Stimulated activated CD4-positive, alpha-beta T cell treated with anti-CD3 and anti-CD28 coated beads, Interleukin-12 subunit alpha, Interleukin-12 subunit beta, amount 100 ng/mL, for 4 hours (primary cell): ENCODE measurements at regions not wholly inside any gene's neighbourhood (a gene's known extent, or its start where the extent isn't known, plus 50 kb on each side); places are given as distances from the start of the nearest gene placed in this dataset.
"Not testable (repeated sequence)": the region's sequence is repeated elsewhere in the genome, so short reads cannot be mapped to it uniquely, and the experiment has no call there.

ENCODE experiments used
- DNase-seq: peaks from one replicate; pipeline ENCODE4 v3.0.0-alpha.2; 2020

- no peak for DNase-seq
These were observed 588.9 kb upstream of the TMEFF2 start for GRCh38 chr2:192783643-192784042.

- no peak for DNase-seq
These were observed 580.9 kb upstream of the TMEFF2 start for GRCh38 chr2:192775459-192776262.

- DNase-seq: no peak
These were observed 580.3 kb upstream of the TMEFF2 start for GRCh38 chr2:192775011-192775410.

- no peak for DNase-seq
These were observed 578.3 kb upstream of the TMEFF2 start for GRCh38 chr2:192773044-192773443.

GRCh38 chr2:192749611-192750200 is 555.0 kb upstream of the TMEFF2 start:
- DNase-seq: no peak

GRCh38 chr2:192741889-192742288 is 547.2 kb upstream of the TMEFF2 start:
- DNase-seq: no peak

- DNase-seq: no peak
These were observed 540.7 kb upstream of the TMEFF2 start for GRCh38 chr2:192735447-192735846.

GRCh38 chr2:192729369-192729768 is 534.6 kb upstream of the TMEFF2 start:
- no peak for DNase-seq

- no peak for DNase-seq
These were observed 531.3 kb upstream of the TMEFF2 start for GRCh38 chr2:192725991-192726390.

- no peak for DNase-seq
These were observed 524.9 kb upstream of the TMEFF2 start for GRCh38 chr2:192719629-192720028.

- DNase-seq: no peak
These were observed 523.6 kb upstream of the TMEFF2 start for GRCh38 chr2:192718340-192718739.

- DNase-seq: no peak
These were observed 506.2 kb upstream of the TMEFF2 start for GRCh38 chr2:192700934-192701333.

GRCh38 chr2:192697880-192698279 is 503.1 kb upstream of the TMEFF2 start:
- no peak for DNase-seq

GRCh38 chr2:192696857-192697256 is 502.1 kb upstream of the TMEFF2 start:
- DNase-seq: no peak

- DNase-seq: no peak
These were observed 492.3 kb upstream of the TMEFF2 start for GRCh38 chr2:192687015-192687414.

GRCh38 chr2:192682511-192682910 is 487.8 kb upstream of the TMEFF2 start:
- not testable (repeated sequence) for DNase-seq

- no peak for DNase-seq
These were observed 480.9 kb upstream of the TMEFF2 start for GRCh38 chr2:192675681-192676080.

- DNase-seq: no peak
These were observed 474.9 kb upstream of the TMEFF2 start for GRCh38 chr2:192669505-192670091.

GRCh38 chr2:192660555-192660954 is 465.8 kb upstream of the TMEFF2 start:
- DNase-seq: not testable (repeated sequence)

GRCh38 chr2:192657362-192657761 is 462.6 kb upstream of the TMEFF2 start:
- DNase-seq: no peak

- no peak for DNase-seq
These were observed 461.2 kb upstream of the TMEFF2 start for GRCh38 chr2:192655916-192656315.

- DNase-seq: no peak
These were observed 451.3 kb upstream of the TMEFF2 start for GRCh38 chr2:192645811-192646598.

- DNase-seq: no peak
These were observed 439.8 kb upstream of the TMEFF2 start for GRCh38 chr2:192634557-192634956.
